ENCODE measurements at regions not wholly inside any gene's neighbourhood (a gene's known extent, or its start where the extent isn't known, plus 50 kb on each side); places are given as distances from the start of the nearest gene placed in this dataset.
"Not testable (repeated sequence)": the region's sequence is repeated elsewhere in the genome, so short reads cannot be mapped to it uniquely, and the experiment has no call there.

GRCh38 chr4:123530357-123530756, 133.8 kb downstream of the SPRY1 start:
- H3K27me3 ChIP-seq (ENCODE audit: control insufficient read depth, insufficient read depth, low read length), result no peaks in the 10 kb centered on the region
- no peak overlapping the region for H3K4me3 ChIP-seq (ENCODE audit: low read length)
- no peaks in the 10 kb centered on the region for H3K4me1 ChIP-seq (ENCODE audit: control insufficient read depth, insufficient read depth, low read length)
- no peak overlapping the region for H3K27ac ChIP-seq (ENCODE audit: low read length)
- peaks cover 6% of the 10 kb centered on the region for H3K9me3 ChIP-seq (replicated peaks; ENCODE audit: control insufficient read depth, low read depth, low read length)
- no peaks in the 10 kb centered on the region for H3K36me3 ChIP-seq (ENCODE audit: control insufficient read depth, insufficient read depth, low read length)
- no CpG with 5 or more reads among the region's 3 CpGs for WGBS (ENCODE audit: insufficient coverage)
- DNase-seq, result no peak

- no peak overlapping the region for H3K4me3 ChIP-seq (ENCODE audit: low read length)
- no peak for DNase-seq
- WGBS (ENCODE audit: insufficient coverage), result no CpG with 5 or more reads among the region's 1 CpG
- H3K27me3 ChIP-seq (ENCODE audit: control insufficient read depth, insufficient read depth, low read length), result no peaks in the 10 kb centered on the region
- H3K4me1 ChIP-seq (ENCODE audit: control insufficient read depth, insufficient read depth, low read length), result no peaks in the 10 kb centered on the region
- H3K9me3 ChIP-seq (replicated peaks; ENCODE audit: control insufficient read depth, low read depth, low read length), result peaks cover 6% of the 10 kb centered on the region
- H3K36me3 ChIP-seq (ENCODE audit: control insufficient read depth, insufficient read depth, low read length), result no peaks in the 10 kb centered on the region
- H3K27ac ChIP-seq (ENCODE audit: low read length), result no peak overlapping the region
Observed at GRCh38 chr4:123535037-123535748, 138.6 kb downstream of the SPRY1 start.

DNA sequence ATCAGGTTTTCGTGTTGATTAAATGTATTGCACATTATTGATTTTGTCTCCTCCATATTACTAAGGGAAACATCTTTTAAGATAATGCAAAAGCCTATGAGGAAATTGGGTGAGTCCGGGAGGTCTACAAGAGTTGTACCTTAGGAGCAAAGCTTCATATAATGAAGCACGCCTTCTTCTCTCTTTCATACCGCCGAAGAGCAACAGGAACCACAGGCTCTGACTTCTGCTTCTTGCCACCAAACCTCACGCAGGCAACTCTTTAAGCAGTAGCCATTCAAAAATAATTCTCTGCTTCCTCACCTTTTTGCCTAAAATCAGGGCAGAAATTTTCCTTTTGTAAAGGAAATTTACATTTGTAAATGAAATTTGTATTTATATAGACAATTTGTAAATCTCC, 139.6 kb downstream of the SPRY1 start:
- no peak for DNase-seq
- H3K4me1 ChIP-seq (ENCODE audit: control insufficient read depth, insufficient read depth, low read length), result no peaks in the 10 kb centered on the region
- no peak overlapping the region for H3K4me3 ChIP-seq (ENCODE audit: low read length)
- H3K27ac ChIP-seq (ENCODE audit: low read length), result no peak overlapping the region
- 100% methylated on average over 1 of the region's 6 CpGs for WGBS (ENCODE audit: insufficient coverage)
- peaks cover 6% of the 10 kb centered on the region for H3K9me3 ChIP-seq (replicated peaks; ENCODE audit: control insufficient read depth, low read depth, low read length)
- no peaks in the 10 kb centered on the region for H3K36me3 ChIP-seq (ENCODE audit: control insufficient read depth, insufficient read depth, low read length)
- H3K27me3 ChIP-seq (ENCODE audit: control insufficient read depth, insufficient read depth, low read length), result no peaks in the 10 kb centered on the region

GRCh38 chr4:123537906-123538402, 141.4 kb downstream of the SPRY1 start:
- not testable (repeated sequence) for H3K9me3 ChIP-seq (replicated peaks; ENCODE audit: control insufficient read depth, low read depth, low read length); H3K36me3 ChIP-seq (ENCODE audit: control insufficient read depth, insufficient read depth, low read length); H3K4me1 ChIP-seq (ENCODE audit: control insufficient read depth, insufficient read depth, low read length); DNase-seq; H3K27me3 ChIP-seq (ENCODE audit: control insufficient read depth, insufficient read depth, low read length); H3K4me3 ChIP-seq (ENCODE audit: low read length); H3K27ac ChIP-seq (ENCODE audit: low read length)
- 97% methylated on average over 35 of the region's 39 CpGs for WGBS (ENCODE audit: insufficient coverage)

GRCh38 chr4:123545667-123546572, 149.3 kb downstream of the SPRY1 start:
- Histone ChIP-seq H3K9me3 (replicated peaks; ENCODE audit: control insufficient read depth, low read depth, low read length) (peaks cover 4% of the 10 kb centered on the region), H3K27ac (ENCODE audit: low read length) (peak overlapping the region; percentile 84), H3K4me1 (ENCODE audit: control insufficient read depth, insufficient read depth, low read length) (peaks cover 8% of the 10 kb centered on the region), H3K4me3 (ENCODE audit: low read length) (no peak overlapping the region), H3K27me3 (ENCODE audit: control insufficient read depth, insufficient read depth, low read length) (peaks cover 2% of the 10 kb centered on the region), H3K36me3 (ENCODE audit: control insufficient read depth, insufficient read depth, low read length) (no peaks in the 10 kb centered on the region)
- no CpG with 5 or more reads among the region's 7 CpGs for WGBS (ENCODE audit: insufficient coverage)
- peak; percentile 88 for DNase-seq

- H3K4me1 ChIP-seq (ENCODE audit: control insufficient read depth, insufficient read depth, low read length), result peaks cover 8% of the 10 kb centered on the region
- no peaks in the 10 kb centered on the region for H3K36me3 ChIP-seq (ENCODE audit: control insufficient read depth, insufficient read depth, low read length)
- no peak overlapping the region for H3K4me3 ChIP-seq (ENCODE audit: low read length)
- no peak for DNase-seq
- peak overlapping the region; percentile 84 for H3K27ac ChIP-seq (ENCODE audit: low read length)
- peaks cover 4% of the 10 kb centered on the region for H3K9me3 ChIP-seq (replicated peaks; ENCODE audit: control insufficient read depth, low read depth, low read length)
- WGBS (ENCODE audit: insufficient coverage), result 51% methylated on average over 5 of the region's 9 CpGs
- peaks cover 2% of the 10 kb centered on the region for H3K27me3 ChIP-seq (ENCODE audit: control insufficient read depth, insufficient read depth, low read length)
Observed at GRCh38 chr4:123546573-123547060, 150.0 kb downstream of the SPRY1 start.

DNA sequence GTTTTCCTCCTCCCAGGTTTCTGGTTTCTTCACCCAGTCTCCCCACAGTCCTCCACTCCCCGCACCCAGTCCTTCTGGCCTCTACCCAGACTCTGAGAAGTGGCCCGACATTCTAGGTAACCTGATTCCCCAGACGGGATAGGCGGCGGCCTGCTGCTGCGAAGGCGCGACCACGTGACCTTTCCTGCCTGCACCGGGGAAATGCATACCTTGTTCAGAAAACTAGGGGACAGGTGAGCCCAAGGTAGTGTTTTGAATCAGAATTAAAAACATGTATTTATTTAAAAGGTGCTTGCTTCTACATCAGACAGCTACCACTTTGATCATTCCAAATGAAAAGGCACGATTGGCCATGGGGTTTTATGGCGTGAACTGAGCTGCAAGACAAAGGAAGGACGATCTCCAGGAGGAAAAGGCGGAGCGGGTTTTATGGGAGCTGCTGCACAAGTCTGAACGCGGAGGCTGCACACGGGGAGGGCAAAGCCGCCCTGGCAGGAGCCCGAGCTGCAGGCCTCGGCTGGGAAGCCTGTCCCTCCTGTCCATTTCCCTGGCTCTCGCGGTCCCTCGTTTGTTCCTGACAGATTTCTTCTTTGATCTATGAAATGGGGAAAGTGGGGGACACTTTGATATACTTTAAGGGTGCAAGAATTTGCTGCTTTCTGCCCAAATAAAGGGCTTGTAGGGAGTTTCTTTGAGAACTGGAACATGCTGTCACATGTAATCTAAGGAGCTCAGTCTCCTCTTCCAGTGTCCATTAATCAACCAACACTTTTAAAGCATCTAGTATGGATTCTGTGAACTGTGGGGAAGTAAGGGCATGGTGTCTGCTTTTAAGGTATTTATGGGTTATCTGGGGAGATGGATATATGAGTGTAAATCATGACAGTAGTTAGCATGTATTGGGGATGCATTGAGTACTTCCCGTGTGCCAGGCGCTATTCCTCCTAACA, 150.9 kb downstream of the SPRY1 start:
- H3K27me3 ChIP-seq (ENCODE audit: control insufficient read depth, insufficient read depth, low read length), result peaks cover 2% of the 10 kb centered on the region
- H3K9me3 ChIP-seq (replicated peaks; ENCODE audit: control insufficient read depth, low read depth, low read length), result peaks cover 4% of the 10 kb centered on the region
- no peak for DNase-seq
- no peaks in the 10 kb centered on the region for H3K36me3 ChIP-seq (ENCODE audit: control insufficient read depth, insufficient read depth, low read length)
- 56% methylated on average over 19 of the region's 26 CpGs for WGBS (ENCODE audit: insufficient coverage)
- no peak overlapping the region for H3K27ac ChIP-seq (ENCODE audit: low read length)
- no peak overlapping the region for H3K4me3 ChIP-seq (ENCODE audit: low read length)
- peaks cover 8% of the 10 kb centered on the region for H3K4me1 ChIP-seq (ENCODE audit: control insufficient read depth, insufficient read depth, low read length)

DNA sequence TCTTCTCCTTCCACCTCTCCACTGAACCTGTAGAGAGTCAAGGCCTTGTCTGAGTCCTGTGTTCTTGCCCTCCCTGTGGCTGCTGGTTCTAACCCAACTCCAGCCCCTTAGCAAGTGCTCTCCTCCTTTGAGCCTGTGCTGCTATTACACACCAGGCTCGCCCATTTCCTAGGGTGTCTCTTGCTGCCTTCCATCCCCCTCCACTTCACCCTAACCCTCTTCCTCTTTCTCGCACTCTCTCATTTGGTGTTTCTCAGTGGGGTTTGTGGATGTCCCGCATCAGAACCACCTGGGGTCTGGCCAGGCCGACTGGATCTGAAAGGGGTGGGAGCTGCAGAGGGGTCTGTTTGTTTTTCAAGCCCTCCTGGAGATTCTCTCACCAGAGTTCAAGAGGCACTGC, 156.7 kb downstream of the SPRY1 start:
- Histone ChIP-seq H3K4me3 (ENCODE audit: low read length) (no peak overlapping the region), H3K36me3 (ENCODE audit: control insufficient read depth, insufficient read depth, low read length) (no peaks in the 10 kb centered on the region), H3K4me1 (ENCODE audit: control insufficient read depth, insufficient read depth, low read length) (peaks cover 27% of the 10 kb centered on the region), H3K9me3 (replicated peaks; ENCODE audit: control insufficient read depth, low read depth, low read length) (peaks cover 4% of the 10 kb centered on the region), H3K27ac (ENCODE audit: low read length) (no peak overlapping the region), H3K27me3 (ENCODE audit: control insufficient read depth, insufficient read depth, low read length) (no peaks in the 10 kb centered on the region)
- no peak for DNase-seq
- WGBS (ENCODE audit: insufficient coverage), result 80% methylated on average over 1 of the region's 4 CpGs

GRCh38 chr4:123553733-123554637, 157.4 kb downstream of the SPRY1 start:
- no CpG with 5 or more reads among the region's 3 CpGs for WGBS (ENCODE audit: insufficient coverage)
- DNase-seq, result peak; percentile 38
- Histone ChIP-seq H3K9me3 (replicated peaks; ENCODE audit: control insufficient read depth, low read depth, low read length) (peaks cover 4% of the 10 kb centered on the region), H3K27me3 (ENCODE audit: control insufficient read depth, insufficient read depth, low read length) (no peaks in the 10 kb centered on the region), H3K36me3 (ENCODE audit: control insufficient read depth, insufficient read depth, low read length) (no peaks in the 10 kb centered on the region), H3K4me3 (ENCODE audit: low read length) (no peak overlapping the region), H3K4me1 (ENCODE audit: control insufficient read depth, insufficient read depth, low read length) (peaks cover 27% of the 10 kb centered on the region), H3K27ac (ENCODE audit: low read length) (peak overlapping the region; percentile 86)

Measured in muscle of leg (tissue), 3 donors.